DMS153 (cell line): ENCODE measurements at regions not wholly inside any gene's neighbourhood (a gene's known extent, or its start where the extent isn't known, plus 50 kb on each side); places are given as distances from the start of the nearest gene placed in this dataset.

Experiments used
- DNase-seq: peaks from one replicate; lab custom pipeline; 2025; lab: John Stamatoyannopoulos, UW

GRCh38 chr13:31896427-31896826 is 135.1 kb upstream of the FRY start:
- peak; percentile 16 for DNase-seq

GRCh38 chr13:31898378-31899071 is 133.0 kb upstream of the FRY start:
- no peak for DNase-seq

- DNase-seq, result no peak
Observed at GRCh38 chr13:31901985-31902384, 129.6 kb upstream of the FRY start.

- DNase-seq, result no peak
Observed at GRCh38 chr13:31903111-31903815, 128.3 kb upstream of the FRY start.

- DNase-seq, result no peak
Observed at GRCh38 chr13:31904941-31905824, 126.4 kb upstream of the FRY start.

- DNase-seq, result no peak
Observed at GRCh38 chr13:31905961-31906360, 125.6 kb upstream of the FRY start.

GRCh38 chr13:31908696-31909411 is 122.7 kb upstream of the FRY start:
- DNase-seq, result peak; percentile 8

- DNase-seq, result peak; percentile 66
Observed at GRCh38 chr13:31909864-31910551, 121.6 kb upstream of the FRY start.

- DNase-seq, result no peak
Observed at GRCh38 chr13:31910633-31911032, 120.9 kb upstream of the FRY start.

GRCh38 chr13:31912647-31913401 is 118.8 kb upstream of the FRY start:
- DNase-seq, result no peak

GRCh38 chr13:31913459-31913858 is 118.1 kb upstream of the FRY start:
- DNase-seq, result no peak

GRCh38 chr13:31914843-31915242 is 116.7 kb upstream of the FRY start:
- no peak for DNase-seq

GRCh38 chr13:31918707-31919106 is 112.9 kb upstream of the FRY start:
- no peak for DNase-seq

GRCh38 chr13:31919241-31919640 is 112.3 kb upstream of the FRY start:
- DNase-seq, result no peak

- DNase-seq, result no peak
Observed at GRCh38 chr13:31919971-31920726, 111.4 kb upstream of the FRY start.

GRCh38 chr13:31920727-31921100 is 110.9 kb upstream of the FRY start:
- no peak for DNase-seq

GRCh38 chr13:31922724-31923123 is 108.8 kb upstream of the FRY start:
- peak; percentile 5 for DNase-seq

- peak; percentile 22 for DNase-seq
Observed at GRCh38 chr13:31923134-31923763, 108.3 kb upstream of the FRY start.

- DNase-seq, result no peak
Observed at GRCh38 chr13:31925079-31925478, 106.5 kb upstream of the FRY start.
